Keratinocyte (primary cell): ENCODE measurements at regions not wholly inside any gene's neighbourhood (a gene's known extent, or its start where the extent isn't known, plus 50 kb on each side); places are given as distances from the start of the nearest gene placed in this dataset.

Experiments
- DNase-seq: peaks from one replicate; pipeline ENCODE4 v3.0.0-alpha.2; 2011; ENCODE audit warnings: low read depth, missing footprints, low spot score
- FAIRE-seq: peaks from 2 replicates; lab custom pipeline; 2011; peaks lifted over from hg19 to GRCh38; lab: Jason Lieb, UNC
- H2AFZ ChIP-seq: 2 replicates; pipeline ENCODE4 v1.6.0; 2012; ENCODE audit warnings: low read length, control low read depth, inconsistent platforms; ENCODE audit not compliant: control insufficient read depth
- H3K27ac ChIP-seq: 2 replicates; pipeline ENCODE4 v1.5.1; 2011; ENCODE audit warnings: low read length; ENCODE audit not compliant: control insufficient read depth, insufficient read depth
- H3K27me3 ChIP-seq: 3 replicates; pipeline ENCODE4 v1.6.0; 2011; ENCODE audit warnings: low read length; ENCODE audit not compliant: control insufficient read depth, insufficient read depth; ENCODE audit errors: extremely low read depth
- H3K36me3 ChIP-seq, 2 experiments: 2 replicates in 1 of 2; 3 replicates in 1 of 2; pipeline ENCODE4 v1.5.1; 2011; ENCODE audit warnings: low read length in 2 of 2, mild to moderate bottlenecking in 1 of 2; ENCODE audit not compliant: control insufficient read depth in 2 of 2, insufficient read depth in 2 of 2; ENCODE audit errors: extremely low read depth in 1 of 2
- H3K4me1 ChIP-seq: 3 replicates; pipeline ENCODE4 v1.5.1; 2011; ENCODE audit warnings: low read length; ENCODE audit not compliant: control insufficient read depth, insufficient read depth; ENCODE audit errors: extremely low read depth
- H3K4me2 ChIP-seq: 3 replicates; pipeline ENCODE4 v1.6.0; 2011; ENCODE audit warnings: low read depth, low read length; ENCODE audit not compliant: control insufficient read depth, insufficient read depth; ENCODE audit errors: extremely low read depth
- H3K4me3 ChIP-seq, 3 experiments: fragments of 200-600 bp in 1 of 3; sonication (generic) in 1 of 3; 2 replicates in 2 of 3; 3 replicates in 1 of 3; pipeline ENCODE4 v1.5.1; 2011 to 2016; ENCODE audit warnings: low read length in 3 of 3, mild to moderate bottlenecking in 3 of 3, control low read depth in 2 of 3, inconsistent platforms in 1 of 3, low read depth in 1 of 3, mixed read lengths in 1 of 3, mixed run types in 1 of 3, moderate library complexity in 1 of 3; ENCODE audit not compliant: control insufficient read depth in 2 of 3, insufficient read depth in 2 of 3; ENCODE audit errors: extremely low read depth in 1 of 3
- H3K79me2 ChIP-seq: 2 replicates; pipeline ENCODE4 v1.6.0; 2012; ENCODE audit warnings: low read length; ENCODE audit not compliant: control insufficient read depth, insufficient read depth
- H3K9ac ChIP-seq: 3 replicates; pipeline ENCODE4 v1.6.0; 2011; ENCODE audit warnings: low read length; ENCODE audit not compliant: control insufficient read depth, insufficient read depth; ENCODE audit errors: extremely low read depth
- H3K9me1 ChIP-seq: 3 replicates; pipeline ENCODE4 v1.6.0; 2011; ENCODE audit warnings: low read length; ENCODE audit not compliant: control insufficient read depth, insufficient read depth; ENCODE audit errors: extremely low read depth
- H3K9me3 ChIP-seq: 2 replicates; pipeline ENCODE4 v1.5.1; 2012; ENCODE audit warnings: low read depth, low read length; ENCODE audit not compliant: control insufficient read depth
- H4K20me1 ChIP-seq: 3 replicates; pipeline ENCODE4 v1.6.0; 2011; ENCODE audit warnings: low read length; ENCODE audit not compliant: control insufficient read depth, insufficient read depth; ENCODE audit errors: extremely low read depth
- CTCF ChIP-seq, 3 experiments: IDR thresholded peaks in 1 of 3; conservative IDR thresholded peaks in 1 of 3; optimal IDR thresholded peaks in 1 of 3; 2 replicates in 2 of 3; 3 replicates in 1 of 3; pipeline versions ENCODE3 to v1.5.1; 2011; ENCODE audit warnings: low read length in 3 of 3, mild to moderate bottlenecking in 3 of 3, moderate library complexity in 2 of 3, control low read depth in 1 of 3, inconsistent platforms in 1 of 3; ENCODE audit not compliant: insufficient read depth in 2 of 3; ENCODE audit errors: extremely low read depth in 1 of 3
- EZH2 ChIP-seq: IDR thresholded peaks from one replicate; pipeline ENCODE4 v1.6.1; 2012; ENCODE audit warnings: inconsistent platforms, mild to moderate bottlenecking, low read length, moderate library complexity
- dilution Hi-C: fragments of 300-500 bp; cut with MboI; formaldehyde crosslinking; loops from one replicate; pipeline ENCODE4 v1.7.0; 2020; ENCODE audit warnings: low sequenced_read_pairs; ENCODE audit not compliant: extremely low pct_ligation_motif_present

- TF ChIP-seq EZH2 (no peak), CTCF (optimal IDR thresholded peaks at IDR 0.05 in 1 of 3, IDR thresholded peaks at IDR 0.05 in 1 of 3, conservative IDR thresholded peaks at IDR 0.05 in 1 of 3; ENCODE audit: extremely low read depth in 1 of 3, insufficient read depth in 2 of 3, low read length in 3 of 3) (no peak)
- Histone ChIP-seq H3K4me2 (no peak overlapping the region), H3K27ac (no peak overlapping the region), H3K79me2 (no peaks in the 10 kb centered on the region), H3K9me3 (peaks cover 3% of the 10 kb centered on the region), H3K27me3 (no peaks in the 10 kb centered on the region), H3K4me1 (no peaks in the 10 kb centered on the region), H2AFZ (no peak overlapping the region), H3K9ac (no peak overlapping the region), H3K36me3 (no peaks in the 10 kb centered on the region), H3K9me1 (no peaks in the 10 kb centered on the region), H4K20me1 (no peaks in the 10 kb centered on the region), H3K4me3 (no peak overlapping the region)
- FAIRE-seq: no peak
- DNase-seq: no peak
- dilution Hi-C loops: no loop called here
Measured at GRCh38 chr12:93252221-93252620, 125.5 kb upstream of the NUDT4 start.

DNA sequence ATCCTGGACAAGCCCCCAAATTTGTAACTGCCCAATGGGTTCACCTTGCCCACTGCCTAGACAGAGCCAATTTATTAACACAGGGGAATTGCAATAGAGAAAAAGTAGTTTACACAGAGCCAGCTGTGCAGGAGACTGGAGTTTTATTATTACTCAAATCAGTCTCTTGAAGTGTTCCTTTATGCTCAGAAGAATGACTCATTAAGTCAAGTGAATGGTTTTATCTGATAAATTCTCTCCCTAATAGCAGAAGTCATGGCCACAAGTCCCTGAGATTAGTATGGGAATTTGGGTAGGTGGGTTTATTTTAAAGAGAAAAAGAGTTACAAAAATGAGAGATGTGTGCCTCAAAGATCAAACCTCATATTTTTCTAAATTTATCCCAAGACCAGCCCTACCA, 122.8 kb upstream of the NUDT4 start:
- no peaks in the 10 kb centered on the region for H3K27me3 ChIP-seq
- TF ChIP-seq CTCF (optimal IDR thresholded peaks at IDR 0.05 in 1 of 3, IDR thresholded peaks at IDR 0.05 in 1 of 3, conservative IDR thresholded peaks at IDR 0.05 in 1 of 3; ENCODE audit: extremely low read depth in 1 of 3, insufficient read depth in 2 of 3, low read length in 3 of 3): no peak
- no peak for TF ChIP-seq EZH2
- H3K27ac ChIP-seq: no peak overlapping the region
- FAIRE-seq (no peak), DNase-seq (no peak)
- no peak overlapping the region for H2AFZ ChIP-seq
- no peaks in the 10 kb centered on the region for H4K20me1 ChIP-seq
- no peaks in the 10 kb centered on the region for H3K79me2 ChIP-seq
- H3K9ac ChIP-seq: no peak overlapping the region
- no peak overlapping the region for H3K4me2 ChIP-seq
- H3K4me3 ChIP-seq: no peak overlapping the region
- H3K4me1 ChIP-seq: no peaks in the 10 kb centered on the region
- no peaks in the 10 kb centered on the region for H3K9me1 ChIP-seq
- H3K36me3 ChIP-seq: no peaks in the 10 kb centered on the region
- H3K9me3 ChIP-seq: peaks cover 3% of the 10 kb centered on the region
- dilution Hi-C loops: no loop called here
